ENCODE measurements at regions not wholly inside any gene's neighbourhood (a gene's known extent, or its start where the extent isn't known, plus 50 kb on each side); places are given as distances from the start of the nearest gene placed in this dataset.
A peak's percentile ranks its signal among the peaks of the same experiment; 100 is the strongest.

GRCh38 chr3:13142552-13143380 lies 69.5 kb upstream of the IQSEC1 start:
- no peak for TF ChIP-seq CTCF (IDR thresholded peaks at IDR 0.05; ENCODE audit: insufficient read depth, low read depth, low read length, missing control alignments)
- no peak for DNase-seq (ENCODE audit: low read depth)
- no peak overlapping the region for H3K4me3 ChIP-seq (ENCODE audit: low read depth, low read length)

DNA sequence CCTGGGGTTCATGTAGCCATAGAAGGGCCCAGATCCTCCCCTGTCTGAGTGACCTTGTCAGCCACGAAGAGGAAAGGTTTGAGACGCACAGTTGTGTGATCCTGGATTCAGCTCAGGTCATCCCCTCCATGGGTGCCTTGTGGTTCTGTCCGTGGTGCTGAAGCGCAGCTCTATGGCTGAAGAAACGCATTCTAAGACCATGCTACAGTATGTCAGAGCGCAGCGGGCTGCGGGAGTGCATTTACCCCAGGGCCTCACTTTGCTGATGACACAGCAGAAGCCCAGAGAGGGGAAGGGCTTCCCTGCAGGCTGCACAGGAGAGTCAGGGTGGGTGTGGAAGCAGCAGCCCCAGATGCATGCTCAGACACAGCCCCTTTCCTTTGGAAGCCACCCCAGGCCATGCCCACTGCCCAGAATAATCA lies 68.8 kb upstream of the IQSEC1 start:
- no peak overlapping the region for H3K4me3 ChIP-seq (ENCODE audit: low read depth, low read length)
- DNase-seq (ENCODE audit: low read depth) = peak; percentile 20
- TF ChIP-seq CTCF (IDR thresholded peaks at IDR 0.05; ENCODE audit: insufficient read depth, low read depth, low read length, missing control alignments) = no peak

- DNase-seq (ENCODE audit: low read depth) = no peak
- no peak overlapping the region for H3K4me3 ChIP-seq (ENCODE audit: low read depth, low read length)
- no peak for TF ChIP-seq CTCF (IDR thresholded peaks at IDR 0.05; ENCODE audit: insufficient read depth, low read depth, low read length, missing control alignments)
Measured at GRCh38 chr3:13141183-13141582, 68.0 kb upstream of the IQSEC1 start.

DNA sequence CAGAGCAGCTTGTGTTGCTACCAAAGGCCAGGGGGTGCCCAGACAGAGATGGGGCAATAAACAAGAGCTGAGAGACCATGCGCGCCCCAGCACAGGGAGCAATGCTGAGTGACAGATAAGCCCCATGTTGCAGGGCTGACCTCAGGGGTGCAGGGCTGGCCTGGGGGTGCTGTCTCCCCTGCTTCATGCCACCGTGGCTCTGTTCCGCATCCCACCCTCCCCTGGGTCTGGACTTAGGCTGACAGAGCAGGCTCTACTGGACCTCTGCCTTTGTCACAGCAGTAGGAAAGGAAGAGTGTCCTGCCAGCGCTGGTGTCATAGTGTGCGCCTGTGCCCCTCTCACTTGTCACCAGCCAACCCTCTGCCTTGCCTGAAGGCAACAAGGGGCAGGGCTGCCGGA lies 67.4 kb upstream of the IQSEC1 start:
- no peak overlapping the region for H3K4me3 ChIP-seq (ENCODE audit: low read depth, low read length)
- no peak for DNase-seq (ENCODE audit: low read depth)
- TF ChIP-seq CTCF (IDR thresholded peaks at IDR 0.05; ENCODE audit: insufficient read depth, low read depth, low read length, missing control alignments) = no peak

- TF ChIP-seq CTCF (IDR thresholded peaks at IDR 0.05; ENCODE audit: insufficient read depth, low read depth, low read length, missing control alignments) = no peak
- H3K4me3 ChIP-seq (ENCODE audit: low read depth, low read length) = no peak overlapping the region
- DNase-seq (ENCODE audit: low read depth) = no peak
Measured at GRCh38 chr3:13139471-13140065, 66.3 kb upstream of the IQSEC1 start.

- H3K4me3 ChIP-seq (ENCODE audit: low read depth, low read length) = no peak overlapping the region
- TF ChIP-seq CTCF (IDR thresholded peaks at IDR 0.05; ENCODE audit: insufficient read depth, low read depth, low read length, missing control alignments) = no peak
- no peak for DNase-seq (ENCODE audit: low read depth)
Measured at GRCh38 chr3:13138833-13139145, 65.6 kb upstream of the IQSEC1 start.
